H1 (cell line): ENCODE measurements at regions not wholly inside any gene's neighbourhood (a gene's known extent, or its start where the extent isn't known, plus 50 kb on each side); places are given as distances from the start of the nearest gene placed in this dataset.

Experiments
- CTCF ChIA-PET: fragments of 300-600 bp; sonication (Branson Sonifier 250); formaldehyde crosslinking; loops from one replicate; lab custom pipeline; 2021; ENCODE audit not compliant: partially characterized antibody; lab: Charles Lee
- POLR2A ChIA-PET: fragments of 300-600 bp; sonication (Branson Sonifier 250); formaldehyde crosslinking; loops from one replicate; lab custom pipeline; 2021; ENCODE audit warnings: inconsistent platforms; ENCODE audit not compliant: partially characterized antibody; lab: Charles Lee
- DNase-seq, 2 experiments: peaks; one replicate each; pipeline versions ENCODE4 v3.0.0 to v3.0.0-alpha.2; 2010 to 2022; ENCODE audit warnings: low spot score in 2 of 2, low read depth in 1 of 2, mixed read lengths in 1 of 2
- FAIRE-seq: peaks from 2 replicates; lab custom pipeline; 2011; peaks lifted over from hg19 to GRCh38; lab: Jason Lieb, UNC
- H2AFZ ChIP-seq: 2 replicates; pipeline ENCODE4 v1.8.1; 2012; ENCODE audit warnings: low read length, inconsistent platforms
- H2AK5ac ChIP-seq: 2 replicates; pipeline ENCODE4 v1.6.1; 2013; ENCODE audit warnings: low read depth, low read length
- H2BK120ac ChIP-seq: replicated peaks from 2 replicates; pipeline ENCODE3; 2013; ENCODE audit warnings: low read depth, low read length, inconsistent platforms
- H2BK12ac ChIP-seq: 2 replicates; pipeline ENCODE4 v1.6.1; 2013; ENCODE audit warnings: low read depth, low read length
- H2BK15ac ChIP-seq: 2 replicates; pipeline ENCODE4 v1.6.1; 2013; ENCODE audit warnings: low read length
- H2BK20ac ChIP-seq: 2 replicates; pipeline ENCODE4 v1.6.1; 2013; ENCODE audit warnings: low read length
- H2BK5ac ChIP-seq: 2 replicates; pipeline ENCODE4 v1.6.1; 2013; ENCODE audit warnings: low read depth, low read length
- H3K14ac ChIP-seq: 2 replicates; pipeline ENCODE4 v1.6.1; 2013; ENCODE audit warnings: inconsistent platforms; ENCODE audit not compliant: insufficient read length
- H3K18ac ChIP-seq: 2 replicates; pipeline ENCODE4 v1.6.1; 2013; ENCODE audit warnings: low read length; ENCODE audit errors: extremely low read depth
- H3K23ac ChIP-seq: 2 replicates; pipeline ENCODE4 v1.6.1; 2013; ENCODE audit warnings: inconsistent platforms; ENCODE audit not compliant: insufficient read length
- H3K23me2 ChIP-seq: 2 replicates; pipeline ENCODE4 v1.6.1; 2013; ENCODE audit warnings: low read depth, low read length
- H3K27ac ChIP-seq: 2 replicates; pipeline ENCODE4 v1.6.1; 2011; ENCODE audit warnings: low read depth, low read length, inconsistent platforms
- H3K27me3 ChIP-seq, 4 experiments: replicated peaks in 1 of 4; 1 replicate in 1 of 4; 2 replicates in 3 of 4; pipeline versions ENCODE4 v1.6.1 to v1.8.1; 2011 to 2013; ENCODE audit warnings: low read length in 3 of 4, mild to moderate bottlenecking in 3 of 4, inconsistent platforms in 2 of 4, mixed read lengths in 2 of 4, moderate library complexity in 1 of 4; ENCODE audit not compliant: control insufficient read depth in 3 of 4, insufficient read depth in 3 of 4; ENCODE audit errors: extremely low read depth in 1 of 4
- H3K36me3 ChIP-seq, 4 experiments: 2 replicates each; pipeline versions ENCODE4 v1.6.1 to v1.8.1; 2011 to 2013; ENCODE audit warnings: mild to moderate bottlenecking in 4 of 4, low read length in 3 of 4, moderate library complexity in 2 of 4, control low read depth in 1 of 4, inconsistent platforms in 1 of 4; ENCODE audit not compliant: insufficient read depth in 4 of 4, control insufficient read depth in 2 of 4
- H3K4ac ChIP-seq: replicated peaks from 2 replicates; pipeline ENCODE3; 2013; ENCODE audit warnings: low read length, low read depth, mixed read lengths, inconsistent platforms; ENCODE audit not compliant: insufficient read length
- H3K4me1 ChIP-seq, 4 experiments: replicated peaks in 1 of 4; 1 replicate in 1 of 4; 2 replicates in 3 of 4; pipeline versions ENCODE4 v1.6.1 to v1.8.1; 2011 to 2013; ENCODE audit warnings: low read length in 3 of 4, inconsistent platforms in 2 of 4, mixed read lengths in 1 of 4; ENCODE audit not compliant: insufficient read depth in 4 of 4, control insufficient read depth in 3 of 4
- H3K4me2 ChIP-seq, 2 experiments: 2 replicates each; pipeline versions ENCODE4 v1.6.1 to v1.8.1; 2011 to 2013; ENCODE audit warnings: low read depth in 2 of 2, low read length in 2 of 2, control low read depth in 1 of 2, inconsistent platforms in 1 of 2, mild to moderate bottlenecking in 1 of 2; ENCODE audit not compliant: insufficient read depth in 1 of 2
- H3K4me3 ChIP-seq, 4 experiments: fragments of 200-600, 300-600 bp in 1 of 4; sonication (generic), shearing (Covaris generic), sonication (Bioruptor Twin) in 1 of 4; 2 replicates each; pipeline versions ENCODE4 v1.5.1 to v1.8.1; 2011 to 2016; ENCODE audit warnings: low read length in 4 of 4, low read depth in 3 of 4, control low read depth in 2 of 4, inconsistent platforms in 2 of 4, mild to moderate bottlenecking in 2 of 4, mixed read lengths in 1 of 4, moderate library complexity in 1 of 4; ENCODE audit not compliant: insufficient read depth in 2 of 4; ENCODE audit errors: extremely low read depth in 1 of 4
- H3K56ac ChIP-seq: replicated peaks from 2 replicates; pipeline ENCODE3; 2013; ENCODE audit warnings: low read depth, mild to moderate bottlenecking, mixed read lengths, low read length, inconsistent platforms; ENCODE audit not compliant: insufficient read length
- H3K79me1 ChIP-seq: 2 replicates; pipeline ENCODE4 v1.6.1; 2013; ENCODE audit warnings: low read depth, low read length, control low read depth
- H3K79me2 ChIP-seq, 2 experiments: 2 replicates each; pipeline versions ENCODE4 v1.6.1 to v1.8.1; 2012 to 2013; ENCODE audit warnings: low read length in 2 of 2, mild to moderate bottlenecking in 2 of 2, inconsistent platforms in 1 of 2; ENCODE audit not compliant: insufficient read depth in 2 of 2, control insufficient read depth in 1 of 2
- H3K9ac ChIP-seq, 4 experiments: replicated peaks in 1 of 4; 1 replicate in 1 of 4; 2 replicates in 3 of 4; pipeline versions ENCODE4 v1.6.1 to v1.8.1; 2011 to 2013; ENCODE audit warnings: low read depth in 3 of 4, low read length in 3 of 4, control low read depth in 2 of 4, mild to moderate bottlenecking in 2 of 4, moderate library complexity in 2 of 4, inconsistent platforms in 1 of 4; ENCODE audit errors: extremely low read depth in 1 of 4
- H3K9me3 ChIP-seq, 2 experiments: 2 replicates each; pipeline versions ENCODE4 v1.6.1 to v1.8.1; 2012 to 2013; ENCODE audit warnings: mild to moderate bottlenecking in 2 of 2, moderate library complexity in 2 of 2, control low read depth in 1 of 2, inconsistent platforms in 1 of 2, low read depth in 1 of 2, low read length in 1 of 2, mixed read lengths in 1 of 2; ENCODE audit not compliant: insufficient read depth in 2 of 2
- H4K20me1 ChIP-seq, 2 experiments: replicated peaks in 1 of 2; 2 replicates each; pipeline versions ENCODE3 to v1.8.1; 2011 to 2013; ENCODE audit warnings: inconsistent platforms in 2 of 2, low read length in 2 of 2, mild to moderate bottlenecking in 1 of 2; ENCODE audit not compliant: insufficient read depth in 2 of 2, control insufficient read depth in 1 of 2
- H4K5ac ChIP-seq: 2 replicates; pipeline ENCODE4 v1.6.1; 2013; ENCODE audit warnings: low read length, low read depth, mixed read lengths, inconsistent platforms; ENCODE audit not compliant: insufficient read length
- H4K8ac ChIP-seq: 2 replicates; pipeline ENCODE4 v1.8.0; 2013; ENCODE audit warnings: mild to moderate bottlenecking, moderate library complexity, low read length, inconsistent platforms; ENCODE audit not compliant: insufficient read depth; ENCODE audit errors: extremely low read depth
- H4K91ac ChIP-seq: replicated peaks from 2 replicates; pipeline ENCODE3; 2013; ENCODE audit warnings: low read length, mixed read lengths, inconsistent platforms; ENCODE audit not compliant: insufficient read length
- CBX8 ChIP-seq: fragments of 300-800, 300-1000 bp; sonication (generic); IDR thresholded peaks from 2 replicates; pipeline ENCODE4 v1.7.1; 2016; ENCODE audit warnings: low read depth, low read length, borderline replicate concordance
- CTCF ChIP-seq, 3 experiments: IDR thresholded peaks; 1 replicate in 2 of 3; 2 replicates in 1 of 3; pipeline versions ENCODE4 v1.5.1 to v1.6.1; 2011; ENCODE audit warnings: low read length in 3 of 3, mild to moderate bottlenecking in 3 of 3, inconsistent platforms in 2 of 3, low read depth in 1 of 3, moderate library complexity in 1 of 3; ENCODE audit not compliant: insufficient read depth in 1 of 3; ENCODE audit errors: control extremely low read depth in 1 of 3
- TAF7 ChIP-seq: optimal IDR thresholded peaks from 2 replicates; pipeline ENCODE3; 2011; ENCODE audit warnings: low read depth, mild to moderate bottlenecking, inconsistent platforms, low read length, moderate library complexity, borderline replicate concordance
- WGBS, 2 experiments: shearing (Covaris generic) in 1 of 2; methylation state at CpG; one replicate each; pipeline versions ENCODE4 v1.1.6 to v1.1.7; 2013 to 2015; ENCODE audit warnings: low lambda C conversion rate in 2 of 2, mixed read lengths in 2 of 2, inconsistent platforms in 1 of 2, low coverage in 1 of 2, missing lambda C conversion rate in 1 of 2; ENCODE audit not compliant: insufficient replicate concordance in 2 of 2, insufficient coverage in 1 of 2, insufficient read length in 1 of 2; ENCODE audit errors: extremely low coverage in 1 of 2, missing lambda C conversion rate in 1 of 2; 5-methylcytosine and 5-hydroxymethylcytosine counted together
- TF ChIP-seq, protein P1 (sequence below): IDR thresholded peaks from 2 replicates; pipeline ENCODE4 v1.6.1; 2012; ENCODE audit warnings: inconsistent platforms

GRCh38 chrX:56130436-56130835 lies 101.7 kb upstream of the KLF8 start:
- Histone ChIP-seq H3K4me2 (no peak overlapping the region), H3K56ac (no peak overlapping the region), H2AK5ac (no peak overlapping the region), H3K27me3 (no peaks in the 10 kb centered on the region), H2BK5ac (no peak overlapping the region), H3K79me1 (no peaks in the 10 kb centered on the region), H3K4ac (no peak overlapping the region), H3K36me3 (no peaks in the 10 kb centered on the region), H3K23ac (no peak overlapping the region), H3K4me1 (no peaks in the 10 kb centered on the region), H4K5ac (no peak overlapping the region), H2BK15ac (no peak overlapping the region), H3K79me2 (no peaks in the 10 kb centered on the region), H2BK120ac (no peak overlapping the region), H3K9ac (no peak overlapping the region), H3K18ac (no peak overlapping the region), H3K27ac (no peak overlapping the region), H3K23me2 (no peaks in the 10 kb centered on the region; the same call in 1 of the 2 replicates), H3K4me3 (no peak overlapping the region), H4K91ac (no peak overlapping the region), H3K9me3 (no peaks in the 10 kb centered on the region), H2BK12ac (no peak overlapping the region), H2AFZ (no peak overlapping the region), H4K8ac (no peak overlapping the region), H3K14ac (no peak overlapping the region), H2BK20ac (no peak overlapping the region), H4K20me1 (no peaks in the 10 kb centered on the region)
- WGBS, 2 experiments: 100% methylated on average over 3 of the region's 3 CpGs; no CpG with 5 or more reads in 1 of the 2 experiments
- FAIRE-seq (no peak), DNase-seq (no peak)
- POLR2A ChIA-PET: no interaction called here
- CTCF ChIA-PET: no interaction called here
- no peak for TF ChIP-seq CTCF (IDR thresholded peaks at IDR 0.05; ENCODE audit: control extremely low read depth in 1 of 3, insufficient read depth in 1 of 3, low read depth in 1 of 3, low read length in 3 of 3)
- TF ChIP-seq CBX8: no peak
- TF ChIP-seq TAF7: no peak
- TF ChIP-seq, protein P1, sequence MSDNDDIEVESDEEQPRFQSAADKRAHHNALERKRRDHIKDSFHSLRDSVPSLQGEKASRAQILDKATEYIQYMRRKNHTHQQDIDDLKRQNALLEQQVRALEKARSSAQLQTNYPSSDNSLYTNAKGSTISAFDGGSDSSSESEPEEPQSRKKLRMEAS: no peak
